ENCODE measurements at regions not wholly inside any gene's neighbourhood (a gene's known extent, or its start where the extent isn't known, plus 50 kb on each side); places are given as distances from the start of the nearest gene placed in this dataset.

DNA sequence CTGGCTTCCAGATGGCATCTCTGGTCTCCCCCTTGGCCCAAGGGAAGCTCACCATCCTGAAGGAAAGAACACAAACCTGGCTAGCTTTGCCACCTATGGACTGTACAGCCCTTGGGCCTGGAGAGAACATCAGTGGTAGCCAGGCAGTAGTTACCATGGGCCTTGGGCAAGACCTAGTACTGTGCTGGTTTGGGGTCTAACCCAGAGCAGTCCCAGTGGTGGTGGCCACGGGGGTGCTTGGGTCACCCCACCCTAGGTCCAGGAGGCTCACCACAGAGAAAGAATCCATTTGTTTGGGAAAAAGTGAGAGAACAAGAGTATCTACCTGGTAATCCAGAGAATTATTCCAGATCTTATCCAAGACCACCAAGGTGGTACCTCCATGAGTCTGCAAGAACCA lies 290.7 kb upstream of the PPP1R2C start:
- 85% methylated on average over 1 of the region's 1 CpG for WGBS
- no peak overlapping the region for H3K4me3 ChIP-seq (ENCODE audit: low read depth in 1 of 3, low read length in 3 of 3)

DNA sequence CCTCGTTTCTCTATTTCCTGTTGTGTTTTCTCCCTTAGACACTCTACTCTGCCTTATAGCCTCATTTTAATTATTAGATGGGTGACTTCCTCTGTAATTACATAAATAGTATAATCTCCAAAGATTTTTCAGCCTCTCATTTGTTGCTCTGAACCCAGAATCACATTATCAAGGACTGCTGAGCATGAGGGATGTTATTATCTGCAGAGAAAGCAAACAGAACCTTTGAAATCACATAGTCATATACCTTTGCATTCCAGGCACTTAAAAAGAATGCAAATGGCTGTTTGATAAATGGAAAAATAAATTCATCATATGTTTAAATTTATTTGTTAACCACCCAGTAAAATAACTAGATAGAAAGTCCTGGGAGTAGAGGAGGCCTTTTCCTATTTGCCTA lies 305.1 kb upstream of the PPP1R2C start:
- Histone ChIP-seq H3K9ac (ENCODE audit: low read depth in 1 of 2, low read length in 2 of 2) (no peak overlapping the region), H3K9me3 (ENCODE audit: control insufficient read depth in 4 of 4, low read length in 3 of 4) (peaks cover 0 to 2% (median 0%) of the 10 kb centered on the region in 4 donors), H3K36me3 (ENCODE audit: control insufficient read depth in 4 of 4, insufficient read depth in 3 of 4, low read depth in 1 of 4, low read length in 3 of 4) (no peaks in the 10 kb centered on the region), H3K27ac (ENCODE audit: low read depth in 1 of 2, low read length in 2 of 2) (no peak overlapping the region), H3K27me3 (ENCODE audit: control insufficient read depth in 4 of 4, insufficient read depth in 4 of 4, low read length in 3 of 4) (peaks cover 0 to 2% (median 0%) of the 10 kb centered on the region in 4 donors), H3K4me3 (ENCODE audit: low read depth in 1 of 3, low read length in 3 of 3) (no peak overlapping the region), H3K4me1 (ENCODE audit: control insufficient read depth in 4 of 4, insufficient read depth in 4 of 4, low read length in 3 of 4) (no peaks in the 10 kb centered on the region)
- WGBS = 73% methylated on average over 1 of the region's 1 CpG
- TF ChIP-seq NR2F2 (IDR thresholded peaks at IDR 0.05) (no peak), SP1 (IDR thresholded peaks at IDR 0.05) (no peak), FOXA1 (IDR thresholded peaks at IDR 0.05) (no peak), RAD21 (IDR thresholded peaks at IDR 0.05) (no peak), GABPA (IDR thresholded peaks at IDR 0.05 in 1 of 2, conservative IDR thresholded peaks at IDR 0.05 in 1 of 2) (no peak), MAX (IDR thresholded peaks at IDR 0.05) (no peak), HNF4A (conservative IDR thresholded peaks at IDR 0.05) (no peak), HNF4G (IDR thresholded peaks at IDR 0.05) (no peak), RXRA (IDR thresholded peaks at IDR 0.05) (no peak), EGR1 (IDR thresholded peaks at IDR 0.05; ENCODE audit: low read depth in 2 of 2) (no peak), TAF1 (conservative IDR thresholded peaks at IDR 0.05) (no peak), YY1 (IDR thresholded peaks at IDR 0.05) (no peak), FOXA2 (IDR thresholded peaks at IDR 0.05) (no peak), JUND (IDR thresholded peaks at IDR 0.05) (no peak)
- TF ChIP-seq, protein P1, sequence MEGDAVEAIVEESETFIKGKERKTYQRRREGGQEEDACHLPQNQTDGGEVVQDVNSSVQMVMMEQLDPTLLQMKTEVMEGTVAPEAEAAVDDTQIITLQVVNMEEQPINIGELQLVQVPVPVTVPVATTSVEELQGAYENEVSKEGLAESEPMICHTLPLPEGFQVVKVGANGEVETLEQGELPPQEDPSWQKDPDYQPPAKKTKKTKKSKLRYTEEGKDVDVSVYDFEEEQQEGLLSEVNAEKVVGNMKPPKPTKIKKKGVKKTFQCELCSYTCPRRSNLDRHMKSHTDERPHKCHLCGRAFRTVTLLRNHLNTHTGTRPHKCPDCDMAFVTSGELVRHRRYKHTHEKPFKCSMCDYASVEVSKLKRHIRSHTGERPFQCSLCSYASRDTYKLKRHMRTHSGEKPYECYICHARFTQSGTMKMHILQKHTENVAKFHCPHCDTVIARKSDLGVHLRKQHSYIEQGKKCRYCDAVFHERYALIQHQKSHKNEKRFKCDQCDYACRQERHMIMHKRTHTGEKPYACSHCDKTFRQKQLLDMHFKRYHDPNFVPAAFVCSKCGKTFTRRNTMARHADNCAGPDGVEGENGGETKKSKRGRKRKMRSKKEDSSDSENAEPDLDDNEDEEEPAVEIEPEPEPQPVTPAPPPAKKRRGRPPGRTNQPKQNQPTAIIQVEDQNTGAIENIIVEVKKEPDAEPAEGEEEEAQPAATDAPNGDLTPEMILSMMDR (IDR thresholded peaks at IDR 0.05; ENCODE audit: low read depth, low read length, missing input control) = no peak
- TF ChIP-seq, protein P2, sequence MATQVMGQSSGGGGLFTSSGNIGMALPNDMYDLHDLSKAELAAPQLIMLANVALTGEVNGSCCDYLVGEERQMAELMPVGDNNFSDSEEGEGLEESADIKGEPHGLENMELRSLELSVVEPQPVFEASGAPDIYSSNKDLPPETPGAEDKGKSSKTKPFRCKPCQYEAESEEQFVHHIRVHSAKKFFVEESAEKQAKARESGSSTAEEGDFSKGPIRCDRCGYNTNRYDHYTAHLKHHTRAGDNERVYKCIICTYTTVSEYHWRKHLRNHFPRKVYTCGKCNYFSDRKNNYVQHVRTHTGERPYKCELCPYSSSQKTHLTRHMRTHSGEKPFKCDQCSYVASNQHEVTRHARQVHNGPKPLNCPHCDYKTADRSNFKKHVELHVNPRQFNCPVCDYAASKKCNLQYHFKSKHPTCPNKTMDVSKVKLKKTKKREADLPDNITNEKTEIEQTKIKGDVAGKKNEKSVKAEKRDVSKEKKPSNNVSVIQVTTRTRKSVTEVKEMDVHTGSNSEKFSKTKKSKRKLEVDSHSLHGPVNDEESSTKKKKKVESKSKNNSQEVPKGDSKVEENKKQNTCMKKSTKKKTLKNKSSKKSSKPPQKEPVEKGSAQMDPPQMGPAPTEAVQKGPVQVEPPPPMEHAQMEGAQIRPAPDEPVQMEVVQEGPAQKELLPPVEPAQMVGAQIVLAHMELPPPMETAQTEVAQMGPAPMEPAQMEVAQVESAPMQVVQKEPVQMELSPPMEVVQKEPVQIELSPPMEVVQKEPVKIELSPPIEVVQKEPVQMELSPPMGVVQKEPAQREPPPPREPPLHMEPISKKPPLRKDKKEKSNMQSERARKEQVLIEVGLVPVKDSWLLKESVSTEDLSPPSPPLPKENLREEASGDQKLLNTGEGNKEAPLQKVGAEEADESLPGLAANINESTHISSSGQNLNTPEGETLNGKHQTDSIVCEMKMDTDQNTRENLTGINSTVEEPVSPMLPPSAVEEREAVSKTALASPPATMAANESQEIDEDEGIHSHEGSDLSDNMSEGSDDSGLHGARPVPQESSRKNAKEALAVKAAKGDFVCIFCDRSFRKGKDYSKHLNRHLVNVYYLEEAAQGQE (IDR thresholded peaks at IDR 0.05) = no peak
- TF ChIP-seq, protein P3, sequence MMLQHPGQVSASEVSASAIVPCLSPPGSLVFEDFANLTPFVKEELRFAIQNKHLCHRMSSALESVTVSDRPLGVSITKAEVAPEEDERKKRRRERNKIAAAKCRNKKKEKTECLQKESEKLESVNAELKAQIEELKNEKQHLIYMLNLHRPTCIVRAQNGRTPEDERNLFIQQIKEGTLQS (IDR thresholded peaks at IDR 0.05) = no peak
- TF ChIP-seq, protein P4, sequence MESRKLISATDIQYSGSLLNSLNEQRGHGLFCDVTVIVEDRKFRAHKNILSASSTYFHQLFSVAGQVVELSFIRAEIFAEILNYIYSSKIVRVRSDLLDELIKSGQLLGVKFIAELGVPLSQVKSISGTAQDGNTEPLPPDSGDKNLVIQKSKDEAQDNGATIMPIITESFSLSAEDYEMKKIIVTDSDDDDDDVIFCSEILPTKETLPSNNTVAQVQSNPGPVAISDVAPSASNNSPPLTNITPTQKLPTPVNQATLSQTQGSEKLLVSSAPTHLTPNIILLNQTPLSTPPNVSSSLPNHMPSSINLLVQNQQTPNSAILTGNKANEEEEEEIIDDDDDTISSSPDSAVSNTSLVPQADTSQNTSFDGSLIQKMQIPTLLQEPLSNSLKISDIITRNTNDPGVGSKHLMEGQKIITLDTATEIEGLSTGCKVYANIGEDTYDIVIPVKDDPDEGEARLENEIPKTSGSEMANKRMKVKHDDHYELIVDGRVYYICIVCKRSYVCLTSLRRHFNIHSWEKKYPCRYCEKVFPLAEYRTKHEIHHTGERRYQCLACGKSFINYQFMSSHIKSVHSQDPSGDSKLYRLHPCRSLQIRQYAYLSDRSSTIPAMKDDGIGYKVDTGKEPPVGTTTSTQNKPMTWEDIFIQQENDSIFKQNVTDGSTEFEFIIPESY (IDR thresholded peaks at IDR 0.05) = no peak
- no peak for DNase-seq (ENCODE audit: low spot score)

More for the DNA sequence above, 290.7 kb upstream of the PPP1R2C start:
- no peak for DNase-seq (ENCODE audit: low spot score)
- Histone ChIP-seq H3K27ac (ENCODE audit: low read depth in 1 of 2, low read length in 2 of 2) (no peak overlapping the region), H3K4me1 (ENCODE audit: control insufficient read depth in 4 of 4, insufficient read depth in 4 of 4, low read length in 3 of 4) (no peaks in the 10 kb centered on the region), H3K9ac (ENCODE audit: low read depth in 1 of 2, low read length in 2 of 2) (no peak overlapping the region), H3K36me3 (ENCODE audit: control insufficient read depth in 4 of 4, insufficient read depth in 3 of 4, low read depth in 1 of 4, low read length in 3 of 4) (no peaks in the 10 kb centered on the region), H3K27me3 (ENCODE audit: control insufficient read depth in 4 of 4, insufficient read depth in 4 of 4, low read length in 3 of 4) (no peaks in the 10 kb centered on the region), H3K9me3 (ENCODE audit: control insufficient read depth in 4 of 4, low read length in 3 of 4) (no peaks in the 10 kb centered on the region)
- TF ChIP-seq FOXA1 (IDR thresholded peaks at IDR 0.05) (no peak), GABPA (IDR thresholded peaks at IDR 0.05 in 1 of 2, conservative IDR thresholded peaks at IDR 0.05 in 1 of 2) (no peak), JUND (IDR thresholded peaks at IDR 0.05) (no peak), TAF1 (conservative IDR thresholded peaks at IDR 0.05) (no peak)
- TF ChIP-seq, protein P3 (IDR thresholded peaks at IDR 0.05) = no peak
- TF ChIP-seq, protein P2 (IDR thresholded peaks at IDR 0.05) = no peak

Measured in liver (tissue), 8 donors.